ENCODE measurements at regions not wholly inside any gene's neighbourhood (a gene's known extent, or its start where the extent isn't known, plus 50 kb on each side); places are given as distances from the start of the nearest gene placed in this dataset.

- H3K4me3 ChIP-seq (ENCODE audit: low read length) = no peak overlapping the region
- no peak overlapping the region for H3K9ac ChIP-seq (ENCODE audit: extremely low read depth, low read length, poor library complexity, severe bottlenecking)
- H3K27ac ChIP-seq (ENCODE audit: low read depth, low read length) = no peak overlapping the region
- 80 to 90% methylated on average over 1 to 2 of the region's 2 CpGs for WGBS, 2 experiments (ENCODE audit: insufficient coverage in 1 of 2, insufficient read length in 1 of 2)
- H3K36me3 Mint-ChIP-seq (ENCODE audit: low read depth) = no peaks in the 10 kb centered on the region
- no peaks in the 10 kb centered on the region for H3K9me3 ChIP-seq (ENCODE audit: control insufficient read depth, low read length)
- TF ChIP-seq CTCF (conservative IDR thresholded peaks at IDR 0.05) = no peak
- H3K4me3 Mint-ChIP-seq = no peak overlapping the region
- no peaks in the 10 kb centered on the region for H3K27me3 Mint-ChIP-seq (ENCODE audit: insufficient read depth)
- H3K27ac Mint-ChIP-seq = no peak overlapping the region
- DNase-seq = no peak
- no peaks in the 10 kb centered on the region for H3K4me1 ChIP-seq (ENCODE audit: control insufficient read depth, insufficient read depth, low read length)
- H3K9me3 Mint-ChIP-seq = no peaks in the 10 kb centered on the region
- H3K36me3 ChIP-seq (ENCODE audit: control insufficient read depth, insufficient read depth, low read length) = no peaks in the 10 kb centered on the region
- H3K27me3 ChIP-seq (ENCODE audit: control insufficient read depth, insufficient read depth, low read length, poor library complexity, severe bottlenecking) = no peaks in the 10 kb centered on the region
- H3K4me1 Mint-ChIP-seq = peaks cover 11% of the 10 kb centered on the region
Observed at GRCh38 chr14:53538316-53538881, 385.3 kb upstream of the DDHD1 start.

- peak; percentile 42 for TF ChIP-seq CTCF (conservative IDR thresholded peaks at IDR 0.05)
- H3K4me3 Mint-ChIP-seq = no peak overlapping the region
- H3K9ac ChIP-seq (ENCODE audit: extremely low read depth, low read length, poor library complexity, severe bottlenecking) = no peak overlapping the region
- H3K9me3 Mint-ChIP-seq = no peaks in the 10 kb centered on the region
- no peak overlapping the region for H3K4me3 ChIP-seq (ENCODE audit: low read length)
- H3K27me3 ChIP-seq (ENCODE audit: control insufficient read depth, insufficient read depth, low read length, poor library complexity, severe bottlenecking) = no peaks in the 10 kb centered on the region
- no peaks in the 10 kb centered on the region for H3K36me3 ChIP-seq (ENCODE audit: control insufficient read depth, insufficient read depth, low read length)
- H3K27me3 Mint-ChIP-seq (ENCODE audit: insufficient read depth) = no peaks in the 10 kb centered on the region
- H3K36me3 Mint-ChIP-seq (ENCODE audit: low read depth) = no peaks in the 10 kb centered on the region
- H3K9me3 ChIP-seq (ENCODE audit: control insufficient read depth, low read length) = no peaks in the 10 kb centered on the region
- H3K4me1 Mint-ChIP-seq = peaks cover 5% of the 10 kb centered on the region
- WGBS, 2 experiments (ENCODE audit: insufficient coverage in 1 of 2, insufficient read length in 1 of 2) = 91 to 95% methylated on average over 3 to 5 of the region's 5 CpGs
- no peak overlapping the region for H3K27ac ChIP-seq (ENCODE audit: low read depth, low read length)
- H3K4me1 ChIP-seq (ENCODE audit: control insufficient read depth, insufficient read depth, low read length) = no peaks in the 10 kb centered on the region
- DNase-seq = peak; percentile 52
- H3K27ac Mint-ChIP-seq = no peak overlapping the region
Observed at GRCh38 chr14:53537422-53538315, 384.5 kb upstream of the DDHD1 start.

GRCh38 chr14:53536446-53536845, 383.3 kb upstream of the DDHD1 start:
- Mint-ChIP-seq H3K4me1 (peaks cover 5% of the 10 kb centered on the region), H3K4me3 (no peak overlapping the region), H3K9me3 (no peaks in the 10 kb centered on the region), H3K27me3 (ENCODE audit: insufficient read depth) (no peaks in the 10 kb centered on the region), H3K27ac (no peak overlapping the region), H3K36me3 (ENCODE audit: low read depth) (no peaks in the 10 kb centered on the region)
- H3K36me3 ChIP-seq (ENCODE audit: control insufficient read depth, insufficient read depth, low read length) = no peaks in the 10 kb centered on the region
- no peaks in the 10 kb centered on the region for H3K4me1 ChIP-seq (ENCODE audit: control insufficient read depth, insufficient read depth, low read length)
- DNase-seq = no peak
- no peak for TF ChIP-seq CTCF (conservative IDR thresholded peaks at IDR 0.05)
- no peak overlapping the region for H3K27ac ChIP-seq (ENCODE audit: low read depth, low read length)
- no peaks in the 10 kb centered on the region for H3K27me3 ChIP-seq (ENCODE audit: control insufficient read depth, insufficient read depth, low read length, poor library complexity, severe bottlenecking)
- WGBS, 2 experiments (ENCODE audit: insufficient coverage in 1 of 2, insufficient read length in 1 of 2) = 100% methylated on average over 1 to 2 of the region's 2 CpGs
- H3K9me3 ChIP-seq (ENCODE audit: control insufficient read depth, low read length) = no peaks in the 10 kb centered on the region
- no peak overlapping the region for H3K9ac ChIP-seq (ENCODE audit: extremely low read depth, low read length, poor library complexity, severe bottlenecking)
- no peak overlapping the region for H3K4me3 ChIP-seq (ENCODE audit: low read length)
